ENCODE measurements at regions not wholly inside any gene's neighbourhood (a gene's known extent, or its start where the extent isn't known, plus 50 kb on each side); places are given as distances from the start of the nearest gene placed in this dataset.

DNA sequence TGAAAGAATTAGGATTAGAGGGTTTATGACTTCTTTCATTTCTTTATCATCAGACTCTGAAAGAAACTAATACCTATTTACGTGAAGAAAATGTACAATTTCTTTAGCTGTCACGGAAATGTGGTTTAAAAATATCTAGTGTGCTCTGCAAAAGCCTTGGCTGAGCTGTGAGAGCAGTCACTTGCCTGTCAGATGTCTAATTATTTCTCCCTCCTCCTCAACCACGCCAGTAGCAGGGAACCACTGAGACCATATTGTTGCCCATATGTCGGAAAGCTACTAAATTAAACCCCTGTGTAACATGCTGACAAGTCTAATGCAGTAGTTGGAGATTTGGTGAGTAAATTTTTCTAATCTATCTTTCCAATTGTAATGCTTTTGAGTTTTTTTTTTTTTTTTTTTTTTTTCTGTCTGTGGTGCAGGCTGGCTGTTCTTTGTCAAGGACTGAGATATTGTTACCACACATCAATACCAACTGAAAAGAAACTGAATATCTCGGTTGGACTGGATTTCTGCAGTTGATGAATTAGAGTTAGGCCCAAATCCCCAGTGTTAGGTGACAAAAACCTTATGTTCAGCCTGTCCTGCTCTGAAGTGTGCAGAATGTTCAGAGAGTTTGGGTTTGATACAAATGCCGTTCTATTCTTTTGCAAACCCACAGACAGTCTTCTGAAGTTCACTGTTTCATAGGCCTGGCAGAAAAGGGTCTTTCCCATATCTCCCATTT lies 302.9 kb upstream of the SYNCRIP start:
- Histone ChIP-seq H3K9ac (ENCODE audit: low read length in 3 of 3) (no peak overlapping the region), H3K27me3 (ENCODE audit: control insufficient read depth, insufficient read depth, low read length) (no peaks in the 10 kb centered on the region), H3K4me1 (ENCODE audit: control insufficient read depth in 2 of 3, insufficient read depth in 2 of 3, low read depth in 1 of 3, low read length in 3 of 3) (no peaks in the 10 kb centered on the region), H3K36me3 (ENCODE audit: control insufficient read depth in 2 of 3, insufficient read depth in 3 of 3, low read length in 3 of 3) (no peaks in the 10 kb centered on the region), H3K27ac (ENCODE audit: low read depth in 2 of 2, low read length in 2 of 2) (no peak overlapping the region), H3K4me3 (ENCODE audit: low read length in 3 of 3) (no peak overlapping the region), H3K9me3 (ENCODE audit: control insufficient read depth in 2 of 3, insufficient read depth in 1 of 3, low read length in 3 of 3) (no peaks in the 10 kb centered on the region)
- DNase-seq (no peak), FAIRE-seq (no peak)
- intact Hi-C loops (cut with DNase I): no loop called here
- TF ChIP-seq, protein P1, sequence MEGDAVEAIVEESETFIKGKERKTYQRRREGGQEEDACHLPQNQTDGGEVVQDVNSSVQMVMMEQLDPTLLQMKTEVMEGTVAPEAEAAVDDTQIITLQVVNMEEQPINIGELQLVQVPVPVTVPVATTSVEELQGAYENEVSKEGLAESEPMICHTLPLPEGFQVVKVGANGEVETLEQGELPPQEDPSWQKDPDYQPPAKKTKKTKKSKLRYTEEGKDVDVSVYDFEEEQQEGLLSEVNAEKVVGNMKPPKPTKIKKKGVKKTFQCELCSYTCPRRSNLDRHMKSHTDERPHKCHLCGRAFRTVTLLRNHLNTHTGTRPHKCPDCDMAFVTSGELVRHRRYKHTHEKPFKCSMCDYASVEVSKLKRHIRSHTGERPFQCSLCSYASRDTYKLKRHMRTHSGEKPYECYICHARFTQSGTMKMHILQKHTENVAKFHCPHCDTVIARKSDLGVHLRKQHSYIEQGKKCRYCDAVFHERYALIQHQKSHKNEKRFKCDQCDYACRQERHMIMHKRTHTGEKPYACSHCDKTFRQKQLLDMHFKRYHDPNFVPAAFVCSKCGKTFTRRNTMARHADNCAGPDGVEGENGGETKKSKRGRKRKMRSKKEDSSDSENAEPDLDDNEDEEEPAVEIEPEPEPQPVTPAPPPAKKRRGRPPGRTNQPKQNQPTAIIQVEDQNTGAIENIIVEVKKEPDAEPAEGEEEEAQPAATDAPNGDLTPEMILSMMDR (IDR thresholded peaks at IDR 0.05; ENCODE audit: borderline replicate concordance, extremely low read depth, insufficient read depth): no peak

- H3K36me3 ChIP-seq (ENCODE audit: control insufficient read depth in 2 of 3, insufficient read depth in 3 of 3, low read length in 3 of 3): no peaks in the 10 kb centered on the region
- FAIRE-seq (no peak), DNase-seq (no peak)
- intact Hi-C loops (cut with DNase I): no loop called here
- no peaks in the 10 kb centered on the region for H3K27me3 ChIP-seq (ENCODE audit: control insufficient read depth, insufficient read depth, low read length)
- no peak overlapping the region for H3K27ac ChIP-seq (ENCODE audit: low read depth in 2 of 2, low read length in 2 of 2)
- no peaks in the 10 kb centered on the region for H3K9me3 ChIP-seq (ENCODE audit: control insufficient read depth in 2 of 3, insufficient read depth in 1 of 3, low read length in 3 of 3)
- H3K4me3 ChIP-seq (ENCODE audit: low read length in 3 of 3): no peak overlapping the region
- TF ChIP-seq, protein P1 (IDR thresholded peaks at IDR 0.05; ENCODE audit: borderline replicate concordance, extremely low read depth, insufficient read depth): no peak
- H3K9ac ChIP-seq (ENCODE audit: low read length in 3 of 3): no peak overlapping the region
- no peaks in the 10 kb centered on the region for H3K4me1 ChIP-seq (ENCODE audit: control insufficient read depth in 2 of 3, insufficient read depth in 2 of 3, low read depth in 1 of 3, low read length in 3 of 3)
These were observed 302.1 kb upstream of the SYNCRIP start for GRCh38 chr6:85944776-85945175.

DNA sequence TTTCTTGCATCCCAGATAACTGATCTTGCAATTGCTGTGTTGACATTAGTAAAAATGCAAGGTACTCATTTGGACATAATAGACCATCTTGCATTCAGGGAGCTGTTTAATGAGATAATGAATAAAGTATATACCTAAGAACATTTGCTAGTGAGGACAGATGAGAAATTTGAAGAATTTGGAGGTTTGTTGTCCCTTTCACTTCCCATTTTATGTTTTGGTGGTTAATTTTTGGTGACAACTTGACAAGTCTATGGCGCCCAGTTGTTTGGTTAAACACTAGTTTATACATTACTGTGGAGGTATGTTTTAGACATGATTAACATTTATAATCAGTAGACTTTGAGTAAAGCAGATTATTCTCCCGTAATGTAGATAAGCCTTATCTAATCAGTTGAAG lies 300.2 kb upstream of the SYNCRIP start:
- DNase-seq (no peak), FAIRE-seq (no peak)
- no peak overlapping the region for H3K4me3 ChIP-seq (ENCODE audit: low read length in 3 of 3)
- intact Hi-C loops (cut with DNase I): no loop called here
- TF ChIP-seq, protein P1 (IDR thresholded peaks at IDR 0.05; ENCODE audit: borderline replicate concordance, extremely low read depth, insufficient read depth): no peak
- H3K36me3 ChIP-seq (ENCODE audit: control insufficient read depth in 2 of 3, insufficient read depth in 3 of 3, low read length in 3 of 3): no peaks in the 10 kb centered on the region
- H3K27me3 ChIP-seq (ENCODE audit: control insufficient read depth, insufficient read depth, low read length): no peaks in the 10 kb centered on the region
- H3K4me1 ChIP-seq (ENCODE audit: control insufficient read depth in 2 of 3, insufficient read depth in 2 of 3, low read depth in 1 of 3, low read length in 3 of 3): no peaks in the 10 kb centered on the region
- H3K9ac ChIP-seq (ENCODE audit: low read length in 3 of 3): no peak overlapping the region
- no peak overlapping the region for H3K27ac ChIP-seq (ENCODE audit: low read depth in 2 of 2, low read length in 2 of 2)
- H3K9me3 ChIP-seq (ENCODE audit: control insufficient read depth in 2 of 3, insufficient read depth in 1 of 3, low read length in 3 of 3): no peaks in the 10 kb centered on the region

GRCh38 chr6:85936916-85937315 lies 294.2 kb upstream of the SYNCRIP start:
- Histone ChIP-seq H3K36me3 (ENCODE audit: control insufficient read depth in 2 of 3, insufficient read depth in 3 of 3, low read length in 3 of 3) (no peaks in the 10 kb centered on the region), H3K4me1 (ENCODE audit: control insufficient read depth in 2 of 3, insufficient read depth in 2 of 3, low read depth in 1 of 3, low read length in 3 of 3) (no peaks in the 10 kb centered on the region), H3K9ac (ENCODE audit: low read length in 3 of 3) (no peak overlapping the region), H3K27ac (ENCODE audit: low read depth in 2 of 2, low read length in 2 of 2) (no peak overlapping the region), H3K9me3 (ENCODE audit: control insufficient read depth in 2 of 3, insufficient read depth in 1 of 3, low read length in 3 of 3) (no peaks in the 10 kb centered on the region), H3K4me3 (ENCODE audit: low read length in 3 of 3) (no peak overlapping the region), H3K27me3 (ENCODE audit: control insufficient read depth, insufficient read depth, low read length) (no peaks in the 10 kb centered on the region)
- intact Hi-C loops (cut with DNase I): no loop called here
- DNase-seq: no peak
- no peak for FAIRE-seq
- TF ChIP-seq, protein P1 (IDR thresholded peaks at IDR 0.05; ENCODE audit: borderline replicate concordance, extremely low read depth, insufficient read depth): no peak

Data from kidney (tissue), 13 donors.